ENCODE measurements at regions not wholly inside any gene's neighbourhood (a gene's known extent, or its start where the extent isn't known, plus 50 kb on each side); places are given as distances from the start of the nearest gene placed in this dataset.

- H3K36me3 Mint-ChIP-seq = no peaks in the 10 kb centered on the region
- peaks cover 5% of the 10 kb centered on the region for H3K9me3 Mint-ChIP-seq
- H3K4me1 Mint-ChIP-seq (ENCODE audit: unreplicated experiment) = peaks cover 55% of the 10 kb centered on the region
- H3K4me3 Mint-ChIP-seq = no peak overlapping the region
- TF ChIP-seq, protein P1, sequence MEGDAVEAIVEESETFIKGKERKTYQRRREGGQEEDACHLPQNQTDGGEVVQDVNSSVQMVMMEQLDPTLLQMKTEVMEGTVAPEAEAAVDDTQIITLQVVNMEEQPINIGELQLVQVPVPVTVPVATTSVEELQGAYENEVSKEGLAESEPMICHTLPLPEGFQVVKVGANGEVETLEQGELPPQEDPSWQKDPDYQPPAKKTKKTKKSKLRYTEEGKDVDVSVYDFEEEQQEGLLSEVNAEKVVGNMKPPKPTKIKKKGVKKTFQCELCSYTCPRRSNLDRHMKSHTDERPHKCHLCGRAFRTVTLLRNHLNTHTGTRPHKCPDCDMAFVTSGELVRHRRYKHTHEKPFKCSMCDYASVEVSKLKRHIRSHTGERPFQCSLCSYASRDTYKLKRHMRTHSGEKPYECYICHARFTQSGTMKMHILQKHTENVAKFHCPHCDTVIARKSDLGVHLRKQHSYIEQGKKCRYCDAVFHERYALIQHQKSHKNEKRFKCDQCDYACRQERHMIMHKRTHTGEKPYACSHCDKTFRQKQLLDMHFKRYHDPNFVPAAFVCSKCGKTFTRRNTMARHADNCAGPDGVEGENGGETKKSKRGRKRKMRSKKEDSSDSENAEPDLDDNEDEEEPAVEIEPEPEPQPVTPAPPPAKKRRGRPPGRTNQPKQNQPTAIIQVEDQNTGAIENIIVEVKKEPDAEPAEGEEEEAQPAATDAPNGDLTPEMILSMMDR (conservative IDR thresholded peaks at IDR 0.05) = no peak
- no peak overlapping the region for H3K27ac Mint-ChIP-seq
- no peak for DNase-seq (ENCODE audit: extremely low spot score, unreplicated experiment)
- no peaks in the 10 kb centered on the region for H3K27me3 Mint-ChIP-seq
Observed at GRCh38 chr12:68454892-68455291, 122.7 kb upstream of the MDM1 start.

GRCh38 chr12:68455691-68456345 lies 123.7 kb upstream of the MDM1 start:
- H3K4me3 Mint-ChIP-seq = no peak overlapping the region
- no peak overlapping the region for H3K27ac Mint-ChIP-seq
- H3K9me3 Mint-ChIP-seq = peaks cover 5% of the 10 kb centered on the region
- TF ChIP-seq, protein P1 (conservative IDR thresholded peaks at IDR 0.05) = no peak
- no peaks in the 10 kb centered on the region for H3K27me3 Mint-ChIP-seq
- peaks cover 51% of the 10 kb centered on the region for H3K4me1 Mint-ChIP-seq (ENCODE audit: unreplicated experiment)
- H3K36me3 Mint-ChIP-seq = no peaks in the 10 kb centered on the region
- DNase-seq (ENCODE audit: extremely low spot score, unreplicated experiment) = no peak

GRCh38 chr12:68458866-68459265 lies 126.7 kb upstream of the MDM1 start:
- Mint-ChIP-seq H3K36me3 (no peaks in the 10 kb centered on the region), H3K27me3 (no peaks in the 10 kb centered on the region), H3K4me1 (ENCODE audit: unreplicated experiment) (peaks cover 25% of the 10 kb centered on the region), H3K27ac (no peak overlapping the region), H3K4me3 (no peak overlapping the region), H3K9me3 (peaks cover 5% of the 10 kb centered on the region)
- DNase-seq (ENCODE audit: extremely low spot score, unreplicated experiment) = no peak
- TF ChIP-seq, protein P1 (conservative IDR thresholded peaks at IDR 0.05) = no peak

DNA sequence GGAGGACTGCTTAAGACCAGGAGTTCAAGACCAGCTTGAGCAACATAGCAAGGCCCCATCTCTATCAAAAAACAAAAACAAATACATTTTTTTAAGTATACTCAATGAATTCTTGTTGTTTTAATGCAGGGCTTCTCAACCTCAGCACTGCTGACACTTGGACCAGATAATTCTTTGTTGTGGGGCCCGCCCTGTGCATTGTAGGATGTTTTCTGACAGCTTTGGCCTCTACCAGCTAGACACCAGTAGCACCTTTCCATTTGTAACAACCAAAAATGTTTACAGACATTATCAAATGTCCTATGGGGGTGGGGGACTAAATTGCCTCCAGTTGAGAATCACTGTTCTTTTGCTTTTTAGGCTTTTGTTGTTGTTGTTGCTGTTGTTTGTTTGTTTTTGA lies 128.1 kb upstream of the MDM1 start:
- H3K9me3 Mint-ChIP-seq = peaks cover 5% of the 10 kb centered on the region
- no peak overlapping the region for H3K27ac Mint-ChIP-seq
- TF ChIP-seq, protein P1 (conservative IDR thresholded peaks at IDR 0.05) = no peak
- no peaks in the 10 kb centered on the region for H3K27me3 Mint-ChIP-seq
- no peaks in the 10 kb centered on the region for H3K36me3 Mint-ChIP-seq
- DNase-seq (ENCODE audit: extremely low spot score, unreplicated experiment) = no peak
- peaks cover 11% of the 10 kb centered on the region for H3K4me1 Mint-ChIP-seq (ENCODE audit: unreplicated experiment)
- H3K4me3 Mint-ChIP-seq = no peak overlapping the region

DNA sequence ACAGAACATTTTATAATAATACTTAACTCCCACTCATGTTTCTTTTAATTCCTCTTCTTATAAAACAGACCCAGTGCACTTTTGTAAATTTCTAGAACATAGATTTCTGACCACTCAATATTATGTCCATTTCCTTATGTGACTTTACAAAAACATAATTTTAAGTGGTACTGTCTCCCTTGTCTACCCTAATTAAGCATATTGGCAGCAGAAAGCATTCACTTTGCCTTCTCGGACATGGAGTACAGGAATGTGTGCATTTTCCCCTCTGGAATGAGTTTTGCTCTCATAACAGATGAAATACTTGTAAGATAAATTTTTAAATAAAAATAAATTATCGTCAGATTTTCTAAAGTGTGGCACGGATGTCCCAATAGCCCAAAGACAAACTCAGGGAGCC lies 129.5 kb upstream of the MDM1 start:
- H3K9me3 Mint-ChIP-seq = peaks cover 5% of the 10 kb centered on the region
- no peaks in the 10 kb centered on the region for H3K36me3 Mint-ChIP-seq
- no peaks in the 10 kb centered on the region for H3K4me1 Mint-ChIP-seq (ENCODE audit: unreplicated experiment)
- no peak overlapping the region for H3K4me3 Mint-ChIP-seq
- H3K27me3 Mint-ChIP-seq = no peaks in the 10 kb centered on the region
- TF ChIP-seq, protein P1 (conservative IDR thresholded peaks at IDR 0.05) = no peak
- no peak overlapping the region for H3K27ac Mint-ChIP-seq
- no peak for DNase-seq (ENCODE audit: extremely low spot score, unreplicated experiment)

- H3K4me3 Mint-ChIP-seq = no peak overlapping the region
- H3K27me3 Mint-ChIP-seq = no peaks in the 10 kb centered on the region
- no peak for DNase-seq (ENCODE audit: extremely low spot score, unreplicated experiment)
- TF ChIP-seq, protein P1 (conservative IDR thresholded peaks at IDR 0.05) = no peak
- no peaks in the 10 kb centered on the region for H3K9me3 Mint-ChIP-seq
- H3K27ac Mint-ChIP-seq = no peak overlapping the region
- no peaks in the 10 kb centered on the region for H3K36me3 Mint-ChIP-seq
- no peaks in the 10 kb centered on the region for H3K4me1 Mint-ChIP-seq (ENCODE audit: unreplicated experiment)
Observed at GRCh38 chr12:68462803-68463202, 130.6 kb upstream of the MDM1 start.
